GM21528 (cell line): ENCODE measurements at regions not wholly inside any gene's neighbourhood (a gene's known extent, or its start where the extent isn't known, plus 50 kb on each side); places are given as distances from the start of the nearest gene placed in this dataset.

Source experiments
- ATAC-seq: cut with Tn5 transposase; IDR thresholded peaks from one replicate; pipeline ENCODE4 v1.9.1; 2021; ENCODE audit warnings: mild to moderate bottlenecking, moderate library complexity; ENCODE audit not compliant: unreplicated experiment, low FRiP score

- no peak for ATAC-seq
These were observed 165.3 kb upstream of the ZMIZ1 start for GRCh38 chr10:78903341-78903940.

- no peak for ATAC-seq
These were observed 164.6 kb upstream of the ZMIZ1 start for GRCh38 chr10:78904196-78904595.

- no peak for ATAC-seq
These were observed 163.5 kb upstream of the ZMIZ1 start for GRCh38 chr10:78905015-78905956.

- no peak for ATAC-seq
These were observed 162.8 kb upstream of the ZMIZ1 start for GRCh38 chr10:78905957-78906308.

- no peak for ATAC-seq
These were observed 161.9 kb upstream of the ZMIZ1 start for GRCh38 chr10:78906734-78907390.

- ATAC-seq = no peak
These were observed 161.1 kb upstream of the ZMIZ1 start for GRCh38 chr10:78907551-78908211.

GRCh38 chr10:78909221-78909620 lies 159.5 kb upstream of the ZMIZ1 start:
- no peak for ATAC-seq

- ATAC-seq = no peak
These were observed 158.7 kb upstream of the ZMIZ1 start for GRCh38 chr10:78910021-78910420.

GRCh38 chr10:78910476-78910875 lies 158.3 kb upstream of the ZMIZ1 start:
- ATAC-seq = no peak

- no peak for ATAC-seq
These were observed 157.9 kb upstream of the ZMIZ1 start for GRCh38 chr10:78910886-78911285.

GRCh38 chr10:78911533-78912340 lies 157.0 kb upstream of the ZMIZ1 start:
- no peak for ATAC-seq

GRCh38 chr10:78912361-78913218 lies 156.2 kb upstream of the ZMIZ1 start:
- no peak for ATAC-seq

- ATAC-seq = no peak
These were observed 155.3 kb upstream of the ZMIZ1 start for GRCh38 chr10:78913219-78914059.

- ATAC-seq = no peak
These were observed 154.7 kb upstream of the ZMIZ1 start for GRCh38 chr10:78914060-78914378.

- no peak for ATAC-seq
These were observed 154.1 kb upstream of the ZMIZ1 start for GRCh38 chr10:78914502-78915189.

- no peak for ATAC-seq
These were observed 153.6 kb upstream of the ZMIZ1 start for GRCh38 chr10:78915190-78915518.

GRCh38 chr10:78916227-78916626 lies 152.5 kb upstream of the ZMIZ1 start:
- ATAC-seq = no peak
